Vagina (tissue), 2 donors: ENCODE measurements at regions not wholly inside any gene's neighbourhood (a gene's known extent, or its start where the extent isn't known, plus 50 kb on each side); places are given as distances from the start of the nearest gene placed in this dataset.

Experiments
- DNase-seq, 2 donors: peaks; one replicate each; pipeline ENCODE4 v3.0.0-alpha.2; 2017; ENCODE audit errors: extremely low spot score in 2 of 2
- H3K27ac ChIP-seq: fragments of 200-600 bp; sonication (generic); one replicate; pipeline ENCODE4 v1.5.1; 2019
- H3K27me3 ChIP-seq: fragments of 200-600 bp; sonication (generic); one replicate; pipeline ENCODE4 v1.5.1; 2019
- H3K36me3 ChIP-seq, 2 donors: fragments of 200-600 bp; sonication (generic); one replicate each; pipeline ENCODE4 v1.5.1; 2017 to 2019
- H3K4me1 ChIP-seq: fragments of 200-600 bp; sonication (generic); one replicate; pipeline ENCODE4 v1.5.1; 2019
- H3K4me3 ChIP-seq, 2 donors: fragments of 200-600 bp; sonication (generic); 1 replicate in 1 of 2; 2 replicates in 1 of 2; pipeline ENCODE4 v1.5.1; 2016 to 2019
- H3K9me3 ChIP-seq: fragments of 200-600 bp; sonication (generic); one replicate; pipeline ENCODE4 v1.5.1; 2019
- POLR2A ChIP-seq, 2 donors: fragments of 450-650 bp; IDR thresholded peaks; one replicate each; pipeline ENCODE4 v1.6.1; 2017; ENCODE audit warnings: antibody characterized with exemption in 2 of 2, mild to moderate bottlenecking in 2 of 2, moderate library complexity in 2 of 2
- POLR2AphosphoS5 ChIP-seq, 2 donors: sonication (generic); formaldehyde crosslinking; IDR thresholded peaks; one replicate each; pipeline ENCODE4 v1.9.0; 2017; ENCODE audit warnings: antibody characterized with exemption in 2 of 2, mild to moderate bottlenecking in 2 of 2, low read depth in 1 of 2; ENCODE audit not compliant: insufficient read depth in 1 of 2
- intact Hi-C: fragments of 100-400 bp; cut with DNase I; formaldehyde crosslinking; loops from one replicate; pipeline ENCODE4 v1.15.1; 2023
- TF ChIP-seq, protein P1 (sequence below), 3 experiments: fragments of 450-650 bp in 2 of 3; fragments of 200-600 bp in 1 of 3; sonication (generic) in 1 of 3; IDR thresholded peaks; one replicate each; pipeline ENCODE4 v1.5.1; 2017 to 2019; ENCODE audit warnings: antibody characterized with exemption in 3 of 3, mild to moderate bottlenecking in 2 of 3, moderate library complexity in 2 of 3

GRCh38 chr12:98319716-98320425 lies 195.5 kb upstream of the TMPO start:
- no peaks in the 10 kb centered on the region for H3K9me3 ChIP-seq
- H3K4me3 ChIP-seq, result no peak overlapping the region
- DNase-seq, result no peak
- no peaks in the 10 kb centered on the region for H3K27me3 ChIP-seq
- TF ChIP-seq POLR2AphosphoS5 (IDR thresholded peaks at IDR 0.05; ENCODE audit: insufficient read depth in 1 of 2, low read depth in 1 of 2) (no peak), POLR2A (IDR thresholded peaks at IDR 0.05) (no peak)
- TF ChIP-seq, protein P1, sequence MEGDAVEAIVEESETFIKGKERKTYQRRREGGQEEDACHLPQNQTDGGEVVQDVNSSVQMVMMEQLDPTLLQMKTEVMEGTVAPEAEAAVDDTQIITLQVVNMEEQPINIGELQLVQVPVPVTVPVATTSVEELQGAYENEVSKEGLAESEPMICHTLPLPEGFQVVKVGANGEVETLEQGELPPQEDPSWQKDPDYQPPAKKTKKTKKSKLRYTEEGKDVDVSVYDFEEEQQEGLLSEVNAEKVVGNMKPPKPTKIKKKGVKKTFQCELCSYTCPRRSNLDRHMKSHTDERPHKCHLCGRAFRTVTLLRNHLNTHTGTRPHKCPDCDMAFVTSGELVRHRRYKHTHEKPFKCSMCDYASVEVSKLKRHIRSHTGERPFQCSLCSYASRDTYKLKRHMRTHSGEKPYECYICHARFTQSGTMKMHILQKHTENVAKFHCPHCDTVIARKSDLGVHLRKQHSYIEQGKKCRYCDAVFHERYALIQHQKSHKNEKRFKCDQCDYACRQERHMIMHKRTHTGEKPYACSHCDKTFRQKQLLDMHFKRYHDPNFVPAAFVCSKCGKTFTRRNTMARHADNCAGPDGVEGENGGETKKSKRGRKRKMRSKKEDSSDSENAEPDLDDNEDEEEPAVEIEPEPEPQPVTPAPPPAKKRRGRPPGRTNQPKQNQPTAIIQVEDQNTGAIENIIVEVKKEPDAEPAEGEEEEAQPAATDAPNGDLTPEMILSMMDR (IDR thresholded peaks at IDR 0.05), result no peak
- H3K36me3 ChIP-seq, result no peaks in the 10 kb centered on the region
- no peak overlapping the region for H3K27ac ChIP-seq
- no peaks in the 10 kb centered on the region for H3K4me1 ChIP-seq
- intact Hi-C loops, result no loop called here

GRCh38 chr12:98325003-98325402 lies 190.4 kb upstream of the TMPO start:
- no peak for DNase-seq
- intact Hi-C loops, result no loop called here
- H3K36me3 ChIP-seq, result no peaks in the 10 kb centered on the region
- H3K27me3 ChIP-seq, result no peaks in the 10 kb centered on the region
- H3K4me1 ChIP-seq, result no peaks in the 10 kb centered on the region
- no peak for TF ChIP-seq POLR2A (IDR thresholded peaks at IDR 0.05)
- TF ChIP-seq, protein P1 (IDR thresholded peaks at IDR 0.05), result no peak
- TF ChIP-seq POLR2AphosphoS5 (IDR thresholded peaks at IDR 0.05; ENCODE audit: insufficient read depth in 1 of 2, low read depth in 1 of 2), result no peak
- no peak overlapping the region for H3K27ac ChIP-seq
- no peaks in the 10 kb centered on the region for H3K9me3 ChIP-seq
- H3K4me3 ChIP-seq, result no peak overlapping the region

GRCh38 chr12:98328467-98328866 lies 186.9 kb upstream of the TMPO start:
- no peak for DNase-seq
- no peaks in the 10 kb centered on the region for H3K9me3 ChIP-seq
- no peaks in the 10 kb centered on the region for H3K27me3 ChIP-seq
- H3K27ac ChIP-seq, result no peak overlapping the region
- no peaks in the 10 kb centered on the region for H3K36me3 ChIP-seq
- intact Hi-C loops, result no loop called here
- no peaks in the 10 kb centered on the region for H3K4me1 ChIP-seq
- H3K4me3 ChIP-seq, result no peak overlapping the region
- no peak for TF ChIP-seq POLR2AphosphoS5 (IDR thresholded peaks at IDR 0.05; ENCODE audit: insufficient read depth in 1 of 2, low read depth in 1 of 2)
- TF ChIP-seq, protein P1 (IDR thresholded peaks at IDR 0.05), result no peak
- no peak for TF ChIP-seq POLR2A (IDR thresholded peaks at IDR 0.05)

- intact Hi-C loops, result no loop called here
- no peaks in the 10 kb centered on the region for H3K36me3 ChIP-seq
- no peak overlapping the region for H3K4me3 ChIP-seq
- no peak for DNase-seq
- no peak overlapping the region for H3K27ac ChIP-seq
- no peaks in the 10 kb centered on the region for H3K4me1 ChIP-seq
- no peaks in the 10 kb centered on the region for H3K27me3 ChIP-seq
- TF ChIP-seq, protein P1 (IDR thresholded peaks at IDR 0.05), result no peak
- no peak for TF ChIP-seq POLR2AphosphoS5 (IDR thresholded peaks at IDR 0.05; ENCODE audit: insufficient read depth in 1 of 2, low read depth in 1 of 2)
- TF ChIP-seq POLR2A (IDR thresholded peaks at IDR 0.05), result no peak
- H3K9me3 ChIP-seq, result no peaks in the 10 kb centered on the region
Measured at GRCh38 chr12:98329589-98329988, 185.8 kb upstream of the TMPO start.

DNA sequence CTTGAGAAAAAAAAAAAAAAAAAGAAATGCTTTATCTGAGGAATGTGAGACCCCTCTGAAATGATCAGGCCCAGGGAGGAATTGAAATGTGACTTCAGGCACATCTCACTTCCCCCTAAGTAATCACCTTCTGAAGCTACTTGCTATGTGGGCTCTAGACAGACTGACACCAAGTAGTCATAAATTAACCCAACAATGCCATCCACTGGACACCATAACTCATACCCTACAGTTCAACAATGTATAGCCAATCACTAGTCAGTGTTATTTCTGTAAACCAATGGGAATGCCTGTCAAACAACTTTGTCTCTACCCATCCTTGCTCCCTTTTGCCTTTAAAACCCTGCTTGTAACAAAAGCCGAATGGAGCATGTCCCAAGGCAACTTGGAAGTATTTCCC lies 182.7 kb upstream of the TMPO start:
- Histone ChIP-seq H3K9me3 (no peaks in the 10 kb centered on the region), H3K27ac (no peak overlapping the region), H3K4me1 (no peaks in the 10 kb centered on the region), H3K36me3 (no peaks in the 10 kb centered on the region), H3K4me3 (no peak overlapping the region), H3K27me3 (no peaks in the 10 kb centered on the region)
- TF ChIP-seq POLR2AphosphoS5 (IDR thresholded peaks at IDR 0.05; ENCODE audit: insufficient read depth in 1 of 2, low read depth in 1 of 2) (no peak), POLR2A (IDR thresholded peaks at IDR 0.05) (no peak)
- TF ChIP-seq, protein P1 (IDR thresholded peaks at IDR 0.05), result no peak
- intact Hi-C loops, result no loop called here
- DNase-seq, result no peak
